ENCODE measurements at regions not wholly inside any gene's neighbourhood (a gene's known extent, or its start where the extent isn't known, plus 50 kb on each side); places are given as distances from the start of the nearest gene placed in this dataset.

DNA sequence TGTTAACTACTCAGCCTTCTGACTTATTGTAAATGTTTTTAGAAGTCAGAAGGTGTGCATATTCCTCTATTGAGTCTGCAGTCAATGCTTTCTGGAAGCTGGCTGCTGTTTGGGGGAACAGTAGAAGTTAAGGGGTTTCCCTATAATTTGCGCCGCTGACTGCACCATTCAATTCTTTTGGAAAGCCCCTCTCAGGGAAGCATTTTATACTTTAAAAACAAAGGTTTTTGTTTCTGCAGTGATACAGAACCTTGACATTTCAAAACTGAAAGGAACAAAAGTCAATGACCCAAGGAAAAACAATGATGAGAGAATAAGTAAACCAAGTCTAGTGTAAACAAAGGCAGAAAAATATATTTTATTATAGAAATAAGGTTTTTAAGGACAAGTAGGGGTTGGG, 120.8 kb upstream of the TNFAIP3 start:
- intact Hi-C loops (cut with DNase I): no loop called here
- Histone ChIP-seq H3K4me3 (replicated peaks in 1 of 3) (no peak overlapping the region), H3K27me3 (no peaks in the 10 kb centered on the region), H3K36me3 (no peaks in the 10 kb centered on the region), H3K27ac (peak overlapping the region in 1 of 3 donors; percentile 3), H3K4me1 (peaks cover 17 to 25% of the 10 kb centered on the region in 2 donors), H3K9me3 (no peaks in the 10 kb centered on the region)
- 35 to 38% methylated on average over 2 of the region's 2 CpGs for WGBS, 2 donors
- TF ChIP-seq POLR2A (IDR thresholded peaks at IDR 0.05) (no peak), CTCF (IDR thresholded peaks at IDR 0.05) (no peak)
- DNase-seq: no peak

GRCh38 chr6:137749696-137750211, 117.3 kb upstream of the TNFAIP3 start:
- TF ChIP-seq POLR2A (IDR thresholded peaks at IDR 0.05) (no peak), CTCF (IDR thresholded peaks at IDR 0.05) (no peak)
- WGBS, 2 donors: 67% methylated on average over 8 of the region's 8 CpGs
- peaks cover 17 to 25% of the 10 kb centered on the region in 2 donors for H3K4me1 ChIP-seq
- no peaks in the 10 kb centered on the region for H3K36me3 ChIP-seq
- DNase-seq: no peak
- H3K9me3 ChIP-seq: no peaks in the 10 kb centered on the region
- no peak overlapping the region for H3K4me3 ChIP-seq (replicated peaks in 1 of 3)
- intact Hi-C loops (cut with DNase I): no loop called here
- H3K27ac ChIP-seq: no peak overlapping the region
- no peaks in the 10 kb centered on the region for H3K27me3 ChIP-seq

DNA sequence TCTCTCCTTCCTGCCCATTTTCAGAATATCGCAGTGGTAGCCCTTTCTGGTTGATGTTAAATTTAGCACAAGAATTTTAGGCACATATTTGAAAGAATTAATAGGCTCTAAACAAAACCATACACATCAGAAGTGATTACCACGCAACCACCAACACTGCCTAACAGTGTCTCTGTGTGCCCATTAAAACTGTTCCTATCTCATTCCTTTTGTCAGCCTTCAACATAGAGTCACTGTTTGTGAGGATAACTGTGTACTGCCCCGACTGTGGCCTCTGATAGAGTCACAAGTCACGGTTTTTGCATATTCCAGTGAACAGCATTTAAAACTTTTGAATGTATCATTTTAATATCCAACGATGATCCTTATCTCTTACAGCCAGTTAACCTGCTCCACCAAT, 116.8 kb upstream of the TNFAIP3 start:
- H3K27ac ChIP-seq: no peak overlapping the region
- no peaks in the 10 kb centered on the region for H3K9me3 ChIP-seq
- no peaks in the 10 kb centered on the region for H3K36me3 ChIP-seq
- no peaks in the 10 kb centered on the region for H3K27me3 ChIP-seq
- H3K4me1 ChIP-seq: peaks cover 17 to 25% of the 10 kb centered on the region in 2 donors
- intact Hi-C loops (cut with DNase I): no loop called here
- TF ChIP-seq CTCF (IDR thresholded peaks at IDR 0.05) (no peak), POLR2A (IDR thresholded peaks at IDR 0.05) (no peak)
- WGBS, 2 donors: 87 to 89% methylated on average over 5 of the region's 5 CpGs
- DNase-seq: no peak
- no peak overlapping the region for H3K4me3 ChIP-seq (replicated peaks in 1 of 3)

GRCh38 chr6:137751768-137752560, 115.1 kb upstream of the TNFAIP3 start:
- DNase-seq: no peak
- TF ChIP-seq CTCF (IDR thresholded peaks at IDR 0.05) (no peak), POLR2A (IDR thresholded peaks at IDR 0.05) (no peak)
- WGBS, 2 donors: 81 to 87% methylated on average over 8 of the region's 8 CpGs
- no peak overlapping the region for H3K27ac ChIP-seq
- H3K27me3 ChIP-seq: no peaks in the 10 kb centered on the region
- H3K4me1 ChIP-seq: peaks cover 8 to 14% of the 10 kb centered on the region in 2 donors
- no peaks in the 10 kb centered on the region for H3K9me3 ChIP-seq
- intact Hi-C loops (cut with DNase I): no loop called here
- no peaks in the 10 kb centered on the region for H3K36me3 ChIP-seq
- no peak overlapping the region for H3K4me3 ChIP-seq (replicated peaks in 1 of 3)

DNA sequence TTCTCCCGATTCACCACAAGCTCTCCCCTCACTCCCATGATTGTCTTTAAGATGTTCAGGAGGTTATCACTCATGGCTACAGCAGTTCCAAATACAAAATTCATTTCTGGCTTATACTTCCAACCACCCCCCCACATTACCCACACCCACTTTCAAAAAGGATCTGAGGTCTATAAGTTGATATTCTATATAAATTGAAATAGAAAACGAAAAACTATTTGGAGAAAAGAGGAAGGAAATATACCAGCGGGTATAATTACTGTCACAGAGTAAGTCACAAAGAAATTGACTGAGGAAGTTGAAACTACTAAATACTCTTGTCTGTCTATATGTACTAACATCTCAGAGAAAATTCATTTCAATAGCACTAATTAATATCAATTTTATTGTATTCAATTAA, 112.7 kb upstream of the TNFAIP3 start:
- 89 to 91% methylated on average over 3 of the region's 3 CpGs for WGBS, 2 donors

More for the DNA sequence above, 112.7 kb upstream of the TNFAIP3 start:
- Histone ChIP-seq H3K27ac (no peak overlapping the region), H3K9me3 (no peaks in the 10 kb centered on the region), H3K27me3 (no peaks in the 10 kb centered on the region), H3K36me3 (no peaks in the 10 kb centered on the region), H3K4me1 (no peaks in the 10 kb centered on the region), H3K4me3 (replicated peaks in 1 of 3) (no peak overlapping the region)
- TF ChIP-seq CTCF (IDR thresholded peaks at IDR 0.05) (no peak), POLR2A (IDR thresholded peaks at IDR 0.05) (no peak)
- intact Hi-C loops (cut with DNase I): no loop called here
- DNase-seq: no peak
